ENCODE measurements at regions not wholly inside any gene's neighbourhood (a gene's known extent, or its start where the extent isn't known, plus 50 kb on each side); places are given as distances from the start of the nearest gene placed in this dataset.

- H3K27ac ChIP-seq (ENCODE audit: low read depth, low read length) = no peak overlapping the region
- peaks cover 15% of the 10 kb centered on the region for H3K79me1 ChIP-seq (ENCODE audit: low read length)
- peaks cover 2% of the 10 kb centered on the region for H3K9me3 ChIP-seq (ENCODE audit: insufficient read depth, low read depth, low read length)
- H3K27me3 ChIP-seq (ENCODE audit: insufficient read depth, low read length) = no peaks in the 10 kb centered on the region
- H3K4me1 ChIP-seq (ENCODE audit: control insufficient read depth in 1 of 2, insufficient read depth in 2 of 2, low read length in 2 of 2) = peaks cover 6 to 7% of the 10 kb centered on the region in 2 experiments
- no peak overlapping the region for H2AK5ac ChIP-seq (ENCODE audit: low read length)
- DNase-seq = no peak
- H3K4ac ChIP-seq (ENCODE audit: low read depth, low read length) = no peak overlapping the region
- H3K79me2 ChIP-seq (ENCODE audit: control insufficient read depth, insufficient read depth, low read length, poor library complexity) = no peaks in the 10 kb centered on the region
- H3K14ac ChIP-seq (ENCODE audit: low read length) = no peak overlapping the region
- H3K36me3 ChIP-seq (ENCODE audit: control insufficient read depth in 1 of 2, insufficient read depth in 2 of 2, low read length in 2 of 2) = peaks cover 0 to 2% of the 10 kb centered on the region in 2 experiments
- H2BK120ac ChIP-seq (ENCODE audit: insufficient read depth, low read length, poor library complexity) = no peak overlapping the region
- no peak overlapping the region for H3K4me3 ChIP-seq (ENCODE audit: low read depth, low read length)
- no peak overlapping the region for H4K12ac ChIP-seq (ENCODE audit: low read depth, low read length)
- H4K91ac ChIP-seq (ENCODE audit: low read depth, low read length) = no peak overlapping the region
- no peak overlapping the region for H2AFZ ChIP-seq (ENCODE audit: insufficient read depth, low read length, poor library complexity)
- no peak overlapping the region for H3K9ac ChIP-seq (ENCODE audit: low read length)
- no peak overlapping the region for H3K23ac ChIP-seq (ENCODE audit: low read length)
- H3K18ac ChIP-seq (ENCODE audit: low read length) = no peak overlapping the region
- no peak overlapping the region for H2BK5ac ChIP-seq (ENCODE audit: low read depth, low read length, poor library complexity)
- no peak overlapping the region for H3K4me2 ChIP-seq (ENCODE audit: low read length)
- no peak overlapping the region for H4K8ac ChIP-seq (ENCODE audit: low read depth, low read length)
- peak overlapping the region; percentile 12 for H2BK12ac ChIP-seq (ENCODE audit: low read length)
Observed at GRCh38 chr2:237024255-237024654, 61.4 kb upstream of the COPS8 start.

GRCh38 chr2:237025090-237025865 is 60.4 kb upstream of the COPS8 start:
- Histone ChIP-seq H2AK5ac (ENCODE audit: low read length) (no peak overlapping the region), H3K4me2 (ENCODE audit: low read length) (no peak overlapping the region), H3K9ac (ENCODE audit: low read length) (no peak overlapping the region), H3K79me2 (ENCODE audit: control insufficient read depth, insufficient read depth, low read length, poor library complexity) (no peaks in the 10 kb centered on the region), H4K91ac (ENCODE audit: low read depth, low read length) (peak overlapping the region; percentile 17), H4K8ac (ENCODE audit: low read depth, low read length) (no peak overlapping the region), H2BK12ac (ENCODE audit: low read length) (peak overlapping the region; percentile 9), H3K4me3 (ENCODE audit: low read depth, low read length) (no peak overlapping the region), H3K27ac (ENCODE audit: low read depth, low read length) (no peak overlapping the region), H3K9me3 (ENCODE audit: insufficient read depth, low read depth, low read length) (peaks cover 2% of the 10 kb centered on the region), H3K4ac (ENCODE audit: low read depth, low read length) (no peak overlapping the region), H2BK5ac (ENCODE audit: low read depth, low read length, poor library complexity) (no peak overlapping the region), H3K18ac (ENCODE audit: low read length) (no peak overlapping the region), H3K27me3 (ENCODE audit: insufficient read depth, low read length) (no peaks in the 10 kb centered on the region), H3K23ac (ENCODE audit: low read length) (no peak overlapping the region), H4K12ac (ENCODE audit: low read depth, low read length) (no peak overlapping the region), H3K79me1 (ENCODE audit: low read length) (peaks cover 15% of the 10 kb centered on the region), H2BK120ac (ENCODE audit: insufficient read depth, low read length, poor library complexity) (peak overlapping the region; percentile 24), H3K36me3 (ENCODE audit: control insufficient read depth in 1 of 2, insufficient read depth in 2 of 2, low read length in 2 of 2) (peaks cover 0 to 2% of the 10 kb centered on the region in 2 experiments), H3K14ac (ENCODE audit: low read length) (no peak overlapping the region), H2AFZ (ENCODE audit: insufficient read depth, low read length, poor library complexity) (no peak overlapping the region), H3K4me1 (ENCODE audit: control insufficient read depth in 1 of 2, insufficient read depth in 2 of 2, low read length in 2 of 2) (peaks cover 6 to 7% of the 10 kb centered on the region in 2 experiments)
- peak; percentile 85 to 91 for DNase-seq
- no CpG with 5 or more reads among the region's 10 CpGs for WGBS (ENCODE audit: extremely low coverage, insufficient coverage, insufficient read length)

GRCh38 chr2:237026981-237027711 is 58.5 kb upstream of the COPS8 start:
- no peak overlapping the region for H3K27ac ChIP-seq (ENCODE audit: low read depth, low read length)
- H3K9me3 ChIP-seq (ENCODE audit: insufficient read depth, low read depth, low read length) = peaks cover 3% of the 10 kb centered on the region
- peak; percentile 64 to 87 for DNase-seq
- peaks cover 0 to 2% of the 10 kb centered on the region in 2 experiments for H3K36me3 ChIP-seq (ENCODE audit: control insufficient read depth in 1 of 2, insufficient read depth in 2 of 2, low read length in 2 of 2)
- H4K91ac ChIP-seq (ENCODE audit: low read depth, low read length) = peak overlapping the region; percentile 91
- H3K4ac ChIP-seq (ENCODE audit: low read depth, low read length) = peak overlapping the region; percentile 16
- H2BK120ac ChIP-seq (ENCODE audit: insufficient read depth, low read length, poor library complexity) = peak overlapping the region; percentile 75
- peak overlapping the region; percentile 48 for H3K18ac ChIP-seq (ENCODE audit: low read length)
- H3K14ac ChIP-seq (ENCODE audit: low read length) = peak overlapping the region; percentile 74
- no peak overlapping the region for H3K4me3 ChIP-seq (ENCODE audit: low read depth, low read length)
- H3K79me2 ChIP-seq (ENCODE audit: control insufficient read depth, insufficient read depth, low read length, poor library complexity) = no peaks in the 10 kb centered on the region
- peak overlapping the region; percentile 41 for H4K12ac ChIP-seq (ENCODE audit: low read depth, low read length)
- WGBS (ENCODE audit: extremely low coverage, insufficient coverage, insufficient read length) = no CpG with 5 or more reads among the region's 8 CpGs
- H3K4me2 ChIP-seq (ENCODE audit: low read length) = no peak overlapping the region
- no peak overlapping the region for H3K23ac ChIP-seq (ENCODE audit: low read length)
- no peak overlapping the region for H3K9ac ChIP-seq (ENCODE audit: low read length)
- H4K8ac ChIP-seq (ENCODE audit: low read depth, low read length) = peak overlapping the region; percentile 37
- peak overlapping the region; percentile 90 for H2BK12ac ChIP-seq (ENCODE audit: low read length)
- peaks cover 7 to 11% of the 10 kb centered on the region in 2 experiments for H3K4me1 ChIP-seq (ENCODE audit: control insufficient read depth in 1 of 2, insufficient read depth in 2 of 2, low read length in 2 of 2)
- peak overlapping the region; percentile 95 for H2AK5ac ChIP-seq (ENCODE audit: low read length)
- peaks cover 20% of the 10 kb centered on the region for H3K79me1 ChIP-seq (ENCODE audit: low read length)
- H2BK5ac ChIP-seq (ENCODE audit: low read depth, low read length, poor library complexity) = peak overlapping the region; percentile 83
- no peak overlapping the region for H2AFZ ChIP-seq (ENCODE audit: insufficient read depth, low read length, poor library complexity)
- no peaks in the 10 kb centered on the region for H3K27me3 ChIP-seq (ENCODE audit: insufficient read depth, low read length)

- Histone ChIP-seq H3K27me3 (ENCODE audit: insufficient read depth, low read length) (no peaks in the 10 kb centered on the region), H3K14ac (ENCODE audit: low read length) (no peak overlapping the region), H2BK12ac (ENCODE audit: low read length) (no peak overlapping the region), H3K18ac (ENCODE audit: low read length) (no peak overlapping the region), H2BK5ac (ENCODE audit: low read depth, low read length, poor library complexity) (no peak overlapping the region), H3K4ac (ENCODE audit: low read depth, low read length) (no peak overlapping the region), H4K8ac (ENCODE audit: low read depth, low read length) (no peak overlapping the region), H3K79me1 (ENCODE audit: low read length) (peaks cover 20% of the 10 kb centered on the region), H2BK120ac (ENCODE audit: insufficient read depth, low read length, poor library complexity) (no peak overlapping the region), H4K12ac (ENCODE audit: low read depth, low read length) (no peak overlapping the region), H4K91ac (ENCODE audit: low read depth, low read length) (no peak overlapping the region), H3K4me1 (ENCODE audit: control insufficient read depth in 1 of 2, insufficient read depth in 2 of 2, low read length in 2 of 2) (peaks cover 7 to 11% of the 10 kb centered on the region in 2 experiments), H3K27ac (ENCODE audit: low read depth, low read length) (no peak overlapping the region), H3K23ac (ENCODE audit: low read length) (no peak overlapping the region), H3K36me3 (ENCODE audit: control insufficient read depth in 1 of 2, insufficient read depth in 2 of 2, low read length in 2 of 2) (peaks cover 0 to 2% of the 10 kb centered on the region in 2 experiments), H3K4me2 (ENCODE audit: low read length) (no peak overlapping the region), H3K9me3 (ENCODE audit: insufficient read depth, low read depth, low read length) (peaks cover 4% of the 10 kb centered on the region), H3K4me3 (ENCODE audit: low read depth, low read length) (no peak overlapping the region), H3K79me2 (ENCODE audit: control insufficient read depth, insufficient read depth, low read length, poor library complexity) (no peaks in the 10 kb centered on the region), H2AK5ac (ENCODE audit: low read length) (no peak overlapping the region), H3K9ac (ENCODE audit: low read length) (no peak overlapping the region), H2AFZ (ENCODE audit: insufficient read depth, low read length, poor library complexity) (no peak overlapping the region)
- DNase-seq = no peak
- no CpG with 5 or more reads among the region's 5 CpGs for WGBS (ENCODE audit: extremely low coverage, insufficient coverage, insufficient read length)
Observed at GRCh38 chr2:237027712-237028029, 58.0 kb upstream of the COPS8 start.
